ENCODE measurements at regions not wholly inside any gene's neighbourhood (a gene's known extent, or its start where the extent isn't known, plus 50 kb on each side); places are given as distances from the start of the nearest gene placed in this dataset.
"Not testable (repeated sequence)": the region's sequence is repeated elsewhere in the genome, so short reads cannot be mapped to it uniquely, and the experiment has no call there.

DNA sequence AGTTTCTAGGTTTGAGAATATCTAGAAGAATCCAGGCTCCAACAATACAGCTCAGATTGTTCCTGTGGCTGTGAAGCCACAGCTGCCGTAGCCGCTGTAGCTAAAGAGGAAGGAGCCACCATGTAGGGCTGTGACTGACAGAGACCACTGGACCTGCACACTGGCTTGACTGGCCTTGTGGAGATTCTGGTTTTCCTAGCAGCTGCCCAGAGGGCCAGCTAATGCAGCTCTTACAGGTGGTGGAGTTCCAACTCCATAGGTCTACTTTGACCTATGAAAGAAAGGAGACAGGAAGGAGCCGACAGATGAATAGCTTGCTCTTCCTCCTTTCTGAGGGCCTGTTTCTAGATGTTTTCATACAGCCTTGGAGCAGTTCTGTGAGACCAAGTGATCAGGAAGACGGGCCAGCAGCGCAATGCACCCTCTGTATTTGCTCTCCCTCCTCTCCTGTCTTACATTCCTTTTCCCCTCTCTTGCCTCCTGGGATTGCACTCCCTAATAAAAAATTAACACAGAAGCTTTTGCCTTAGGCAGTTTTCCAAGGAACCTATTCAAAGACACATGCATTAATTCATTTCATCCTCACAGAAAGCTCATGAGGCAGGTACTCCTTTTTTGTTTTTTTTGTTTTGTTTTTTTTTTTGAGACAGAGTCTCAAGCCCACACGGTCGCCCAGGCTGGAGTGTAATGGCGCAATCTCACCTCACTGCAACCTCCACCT is 51.8 kb upstream of the MYB start:
- no peak for DNase-seq (ENCODE audit: low read depth)

DNA sequence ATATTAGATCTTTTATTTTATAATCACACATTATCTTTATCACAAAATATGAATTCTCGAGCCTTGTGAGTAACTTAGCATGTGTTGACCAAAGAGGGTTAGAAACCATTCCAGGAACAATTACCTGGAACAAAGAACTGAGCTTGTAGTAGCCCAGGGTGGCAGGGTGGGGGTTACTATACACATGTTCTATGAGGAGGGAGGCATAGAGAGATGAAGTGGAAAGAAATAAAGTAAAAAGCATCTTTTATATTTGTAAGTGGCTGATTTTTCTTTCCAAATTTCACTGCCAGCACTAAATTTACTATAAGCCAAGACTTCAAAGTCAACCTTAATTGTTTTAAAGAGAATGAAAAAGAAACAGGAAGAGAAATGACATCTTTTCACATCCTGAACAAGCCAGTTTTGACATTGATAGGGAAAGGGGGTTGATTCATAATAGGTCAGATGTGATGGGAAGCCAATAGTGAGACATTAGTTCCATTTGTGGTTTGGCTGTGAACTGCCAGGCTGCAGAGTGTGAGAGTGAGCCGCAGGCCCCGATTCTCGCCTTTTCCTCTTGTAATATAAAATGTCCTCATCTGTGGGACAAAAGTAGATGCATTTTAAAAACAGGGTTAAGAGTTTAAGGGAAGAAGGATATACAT is 52.7 kb upstream of the MYB start:
- DNase-seq (ENCODE audit: low read depth), result peak; percentile 50

DNA sequence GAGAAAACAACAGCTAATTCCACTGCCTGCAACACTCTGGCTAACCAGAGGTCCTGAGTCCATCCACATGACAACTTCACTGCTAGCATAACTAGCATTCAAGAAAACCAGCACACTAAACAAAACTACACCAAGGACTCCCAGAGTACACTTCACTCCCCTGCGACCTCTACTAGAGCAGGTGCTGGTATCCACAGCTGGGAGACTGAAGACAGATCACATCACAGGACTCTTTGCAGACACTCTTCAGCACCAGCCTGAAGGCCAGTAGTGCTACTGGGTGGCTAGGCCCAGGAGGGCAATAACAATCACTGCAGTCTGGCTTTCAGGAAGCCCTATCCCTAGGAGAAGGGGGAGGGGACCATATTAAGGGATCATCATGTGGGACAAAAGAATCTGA is 54.4 kb upstream of the MYB start:
- DNase-seq (ENCODE audit: low read depth), result no peak

DNA sequence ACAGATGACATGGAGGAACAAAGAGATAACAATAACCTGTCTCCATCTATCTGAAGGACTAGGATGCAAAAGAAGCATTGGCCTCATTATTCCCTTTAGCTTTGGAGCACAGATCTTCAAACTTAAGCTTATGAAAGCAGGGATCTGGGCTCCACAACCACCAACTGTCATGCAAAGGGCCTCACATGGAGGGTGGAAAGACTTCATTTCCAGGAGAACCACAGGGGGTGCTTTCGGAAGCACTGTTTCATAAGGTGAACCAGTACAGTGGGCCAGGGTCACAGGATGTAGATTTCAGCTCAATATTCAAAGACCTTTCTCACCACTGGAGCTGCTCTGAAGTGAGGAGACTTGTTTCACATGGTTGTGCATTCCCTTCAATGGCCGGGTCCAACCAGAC is 55.1 kb upstream of the MYB start:
- no peak for DNase-seq (ENCODE audit: low read depth)

DNA sequence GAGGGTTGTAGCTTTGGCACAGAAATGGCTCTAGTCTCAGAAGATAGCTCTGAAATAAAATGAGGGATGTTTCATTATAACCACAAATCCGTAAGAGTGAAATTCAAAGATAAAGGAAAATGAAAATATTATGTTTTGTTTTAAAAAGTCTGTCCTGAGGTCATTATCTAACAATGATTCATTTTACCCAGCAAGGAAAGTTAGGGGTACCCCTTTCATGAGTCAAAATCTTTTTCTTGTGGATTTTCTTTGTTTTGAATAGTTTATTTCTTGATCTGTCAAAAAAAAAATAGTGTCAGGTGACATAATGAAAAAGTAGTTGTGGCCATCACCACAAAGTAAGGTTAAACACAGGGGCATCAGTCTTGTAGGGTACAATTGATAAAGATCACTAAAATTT is 59.7 kb upstream of the MYB start:
- no peak for DNase-seq (ENCODE audit: low read depth)

DNA sequence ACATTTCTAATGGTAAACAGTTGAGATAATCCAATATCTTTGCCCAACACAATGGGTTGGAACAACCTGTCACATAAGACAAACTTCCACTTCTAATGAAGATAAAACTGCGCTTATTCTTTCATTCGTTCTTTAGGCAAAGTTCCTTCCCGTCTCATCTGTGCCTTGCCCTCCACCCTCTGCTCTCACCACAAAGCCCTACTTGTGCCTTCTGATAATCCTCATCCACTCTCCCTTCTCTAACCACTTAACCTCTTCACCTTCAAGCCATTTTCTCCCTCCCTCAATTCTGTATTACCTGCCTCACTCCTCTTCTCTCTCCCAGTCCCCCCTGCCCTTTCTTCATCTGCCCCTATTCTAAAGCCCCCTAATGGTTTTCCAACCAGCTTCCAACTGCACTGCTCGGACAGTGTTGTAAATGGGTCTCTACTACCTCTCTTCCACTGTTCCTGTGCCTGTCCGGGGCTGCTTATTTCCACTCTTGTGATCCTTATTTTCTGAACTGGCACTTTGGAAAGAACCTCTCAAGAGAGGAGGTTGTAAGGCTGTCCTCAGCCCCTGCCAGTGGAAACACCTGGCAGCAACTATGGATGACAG is 62.9 kb upstream of the MYB start:
- no peak for DNase-seq (ENCODE audit: low read depth)

GRCh38 chr6:135117413-135117968 is 62.9 kb upstream of the HBS1L start:
- DNase-seq (ENCODE audit: low read depth), result no peak

- DNase-seq (ENCODE audit: low read depth), result peak; percentile 13
Observed at GRCh38 chr6:135116571-135116970, 61.9 kb upstream of the HBS1L start.

- no peak for DNase-seq (ENCODE audit: low read depth)
Observed at GRCh38 chr6:135115834-135116233, 61.2 kb upstream of the HBS1L start.

- no peak for DNase-seq (ENCODE audit: low read depth)
Observed at GRCh38 chr6:135115411-135115810, 60.8 kb upstream of the HBS1L start.

DNA sequence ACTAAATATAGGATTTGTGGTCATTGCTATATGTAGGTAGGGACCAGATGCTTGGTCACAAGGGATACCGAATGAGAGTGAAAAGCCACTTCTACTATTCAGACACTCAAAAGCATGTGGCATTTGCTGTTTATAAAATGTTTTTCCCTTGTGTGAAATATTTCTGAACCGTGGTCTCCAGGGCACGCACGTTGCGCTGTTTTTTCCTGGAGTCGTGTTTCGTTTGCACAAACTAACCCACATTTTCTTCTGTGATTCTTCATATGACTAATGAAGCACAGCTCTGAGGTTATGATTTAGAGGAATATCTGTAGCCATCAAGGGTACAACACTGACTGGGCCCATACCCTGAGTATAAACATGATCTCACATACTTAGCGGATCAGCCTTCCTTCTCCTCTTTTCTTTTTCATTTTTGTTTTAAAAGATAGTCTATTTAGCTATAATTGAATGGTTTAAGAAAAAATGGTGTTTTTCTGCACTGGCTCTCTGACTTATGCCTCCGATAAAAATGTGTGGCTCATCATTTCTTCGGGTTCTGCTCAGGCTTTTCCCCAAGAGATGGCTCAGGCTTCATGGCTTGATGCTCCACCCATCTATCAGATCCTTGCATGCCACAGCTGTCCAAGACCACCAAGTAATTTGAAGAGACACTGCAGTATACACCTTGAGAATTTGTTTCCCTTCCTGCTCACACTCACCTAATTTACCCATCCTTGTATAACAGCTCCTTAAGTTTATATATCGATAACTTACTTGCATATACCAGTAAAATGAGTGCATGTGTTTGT is 59.9 kb upstream of the HBS1L start:
- DNase-seq (ENCODE audit: low read depth), result no peak

DNA sequence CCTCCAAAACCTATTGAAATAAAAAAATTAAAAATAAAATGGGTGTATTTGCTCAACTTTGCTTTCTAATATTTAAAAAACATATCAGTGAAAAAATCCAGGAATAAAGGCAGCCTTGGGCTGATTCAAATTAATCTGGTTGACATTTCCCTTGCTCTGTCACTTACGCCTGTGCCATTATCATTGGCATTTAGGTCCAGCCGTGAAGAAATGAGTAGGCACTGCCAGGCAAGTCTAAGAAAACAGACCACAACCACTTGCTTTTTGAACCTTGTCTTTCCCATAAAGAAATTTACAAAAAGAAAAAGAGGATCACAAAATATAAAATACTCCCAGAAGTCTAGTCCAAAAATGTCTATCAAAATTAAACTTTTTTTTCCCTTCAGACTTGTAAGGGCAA is 59.2 kb upstream of the HBS1L start:
- no peak for DNase-seq (ENCODE audit: low read depth)

- not testable (repeated sequence) for DNase-seq (ENCODE audit: low read depth)
Observed at GRCh38 chr6:135112951-135113350, 58.3 kb upstream of the HBS1L start.

GRCh38 chr6:135110261-135110781 is 55.7 kb upstream of the HBS1L start:
- not testable (repeated sequence) for DNase-seq (ENCODE audit: low read depth)

DNA sequence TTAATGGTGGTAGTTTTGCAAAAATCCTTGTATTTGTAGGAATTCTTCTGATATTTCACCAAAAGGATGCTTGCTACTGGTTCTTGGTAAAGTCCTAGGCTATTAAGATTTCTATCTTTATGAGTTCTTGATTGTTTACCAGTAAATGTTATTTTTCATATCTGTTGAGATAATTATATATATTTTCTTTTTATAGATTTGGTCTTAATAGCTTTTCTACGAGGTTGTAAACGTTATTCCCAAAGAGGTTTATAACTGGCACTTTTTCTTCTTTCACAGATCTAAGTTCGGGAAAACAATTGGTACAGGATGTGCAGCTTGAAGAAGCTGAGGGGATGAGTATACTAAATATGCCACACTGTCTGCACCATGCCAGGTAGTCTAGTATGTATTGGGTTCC is 55.1 kb upstream of the HBS1L start:
- no peak for DNase-seq (ENCODE audit: low read depth)

DNA sequence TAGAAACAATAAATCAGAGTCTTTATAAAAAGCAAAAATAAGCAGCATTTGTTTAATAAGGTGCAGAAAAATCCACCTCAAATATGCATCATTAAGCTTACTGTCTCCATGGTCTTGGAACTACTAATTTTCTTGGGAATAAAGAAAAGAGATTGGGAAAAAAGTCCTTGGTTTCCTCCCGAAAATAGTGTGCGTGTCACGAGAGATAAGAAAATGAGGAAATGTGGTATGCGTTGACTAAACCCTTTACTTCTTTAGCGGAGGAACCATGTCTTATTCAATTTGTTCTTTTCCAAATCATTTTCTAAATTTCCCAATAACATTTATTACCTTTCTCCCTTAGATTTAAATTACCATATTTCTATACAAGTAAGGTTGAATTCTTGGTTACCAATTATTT is 54.1 kb upstream of the HBS1L start:
- DNase-seq (ENCODE audit: low read depth), result no peak

DNA sequence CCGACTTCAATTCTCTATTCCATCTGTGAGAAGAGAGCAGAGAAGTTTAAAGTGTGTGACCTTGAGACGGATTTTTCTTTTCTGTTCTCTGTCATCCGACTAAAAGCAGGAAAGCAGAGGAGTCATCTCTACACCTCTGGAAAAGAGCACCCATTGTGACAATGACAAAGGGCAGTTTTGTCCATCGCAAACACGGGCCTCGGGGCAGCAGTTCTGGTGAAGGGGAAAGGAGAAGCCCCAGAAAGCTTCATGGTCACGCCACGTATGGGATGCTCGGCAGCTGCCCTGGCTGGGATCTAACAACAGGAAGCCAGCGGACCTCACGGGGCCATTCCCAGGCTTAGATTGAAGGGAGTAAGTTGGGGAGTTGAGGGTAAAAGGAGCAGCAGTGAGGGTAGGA is 52.0 kb upstream of the HBS1L start:
- no peak for DNase-seq (ENCODE audit: low read depth)

GRCh38 chr6:135105710-135106109 is 51.1 kb upstream of the HBS1L start:
- DNase-seq (ENCODE audit: low read depth), result no peak

- no peak for DNase-seq (ENCODE audit: low read depth)
Observed at GRCh38 chr6:135105299-135105698, 50.7 kb upstream of the HBS1L start.

Measured in stimulated activated CD4-positive, alpha-beta T cell treated with anti-CD3 and anti-CD28 coated beads, Interleukin-2, amount 100 ng/mL, for 4 hours (primary cell).